ENCODE measurements at regions not wholly inside any gene's neighbourhood (a gene's known extent, or its start where the extent isn't known, plus 50 kb on each side); places are given as distances from the start of the nearest gene placed in this dataset.
"Not testable (repeated sequence)": the region's sequence is repeated elsewhere in the genome, so short reads cannot be mapped to it uniquely, and the experiment has no call there.

GRCh38 chr2:215793747-215794595, 219.4 kb downstream of the MREG start:
- DNase-seq, result peak; percentile 93

- no peak for DNase-seq
Observed at GRCh38 chr2:215791481-215791937, 221.8 kb downstream of the MREG start.

- DNase-seq, result no peak
Observed at GRCh38 chr2:215790523-215791421, 222.6 kb downstream of the MREG start.

GRCh38 chr2:215787565-215788178, 225.7 kb downstream of the MREG start:
- DNase-seq, result no peak

GRCh38 chr2:215787025-215787424, 226.3 kb downstream of the MREG start:
- no peak for DNase-seq

GRCh38 chr2:215784371-215784783, 229.0 kb downstream of the MREG start:
- peak; percentile 88 for DNase-seq

- not testable (repeated sequence) for DNase-seq
Observed at GRCh38 chr2:215783640-215784039, 229.7 kb downstream of the MREG start.

- DNase-seq, result no peak
Observed at GRCh38 chr2:215782965-215783364, 230.4 kb downstream of the MREG start.

GRCh38 chr2:215782295-215782694, 231.1 kb downstream of the MREG start:
- DNase-seq, result no peak

- DNase-seq, result no peak
Observed at GRCh38 chr2:215780907-215781685, 232.3 kb downstream of the MREG start.

GRCh38 chr2:215780313-215780712, 233.0 kb downstream of the MREG start:
- DNase-seq, result no peak

- DNase-seq, result no peak
Observed at GRCh38 chr2:215779912-215780311, 233.4 kb downstream of the MREG start.

GRCh38 chr2:215777465-215778044, 235.8 kb downstream of the MREG start:
- DNase-seq, result no peak

- no peak for DNase-seq
Observed at GRCh38 chr2:215775106-215775505, 238.2 kb downstream of the MREG start.

GRCh38 chr2:215773728-215774127, 239.6 kb downstream of the MREG start:
- DNase-seq, result peak; percentile 99

GRCh38 chr2:215772634-215773563, 240.5 kb downstream of the MREG start:
- DNase-seq, result peak; percentile 28

- no peak for DNase-seq
Observed at GRCh38 chr2:215772003-215772402, 241.3 kb downstream of the MREG start.

- no peak for DNase-seq
Observed at GRCh38 chr2:215771241-215771640, 242.1 kb downstream of the MREG start.

- no peak for DNase-seq
Observed at GRCh38 chr2:215770668-215771067, 242.7 kb downstream of the MREG start.

- no peak for DNase-seq
Observed at GRCh38 chr2:215769246-215769645, 244.1 kb downstream of the MREG start.

- no peak for DNase-seq
Observed at GRCh38 chr2:215767625-215768024, 245.7 kb downstream of the MREG start.

Measured in HCEC 1CT (cell line).